ENCODE measurements at regions not wholly inside any gene's neighbourhood (a gene's known extent, or its start where the extent isn't known, plus 50 kb on each side); places are given as distances from the start of the nearest gene placed in this dataset.
"Not testable (repeated sequence)": the region's sequence is repeated elsewhere in the genome, so short reads cannot be mapped to it uniquely, and the experiment has no call there.

GRCh38 chr6:168943231-168943905 is 310.3 kb downstream of the THBS2 start:
- H3K4me3 ChIP-seq (ENCODE audit: low read length): no peak overlapping the region
- TF ChIP-seq ZNF274 (IDR thresholded peaks at IDR 0.05; ENCODE audit: low read depth, low read length): no peak

- no peak for TF ChIP-seq ZNF274 (IDR thresholded peaks at IDR 0.05; ENCODE audit: low read depth, low read length)
- H3K4me3 ChIP-seq (ENCODE audit: low read length): no peak overlapping the region
These were observed 311.0 kb downstream of the THBS2 start for GRCh38 chr6:168942646-168943045.

GRCh38 chr6:168941036-168941435 is 312.6 kb downstream of the THBS2 start:
- no peak overlapping the region for H3K4me3 ChIP-seq (ENCODE audit: low read length)
- no peak for TF ChIP-seq ZNF274 (IDR thresholded peaks at IDR 0.05; ENCODE audit: low read depth, low read length)

- H3K4me3 ChIP-seq (ENCODE audit: low read length): no peak overlapping the region
- no peak for TF ChIP-seq ZNF274 (IDR thresholded peaks at IDR 0.05; ENCODE audit: low read depth, low read length)
These were observed 313.9 kb downstream of the THBS2 start for GRCh38 chr6:168939796-168940195.

GRCh38 chr6:168939041-168939440 is 314.6 kb downstream of the THBS2 start:
- no peak overlapping the region for H3K4me3 ChIP-seq (ENCODE audit: low read length)
- TF ChIP-seq ZNF274 (IDR thresholded peaks at IDR 0.05; ENCODE audit: low read depth, low read length): no peak

- TF ChIP-seq ZNF274 (IDR thresholded peaks at IDR 0.05; ENCODE audit: low read depth, low read length): no peak
- H3K4me3 ChIP-seq (ENCODE audit: low read length): no peak overlapping the region
These were observed 315.1 kb downstream of the THBS2 start for GRCh38 chr6:168938546-168938945.

- H3K4me3 ChIP-seq (ENCODE audit: low read length): no peak overlapping the region
- no peak for TF ChIP-seq ZNF274 (IDR thresholded peaks at IDR 0.05; ENCODE audit: low read depth, low read length)
These were observed 316.6 kb downstream of the THBS2 start for GRCh38 chr6:168937054-168937453.

- H3K4me3 ChIP-seq (ENCODE audit: low read length): no peak overlapping the region
- TF ChIP-seq ZNF274 (IDR thresholded peaks at IDR 0.05; ENCODE audit: low read depth, low read length): no peak
These were observed 318.0 kb downstream of the THBS2 start for GRCh38 chr6:168935628-168936010.

GRCh38 chr6:168934660-168935627 is 318.7 kb downstream of the THBS2 start:
- TF ChIP-seq ZNF274 (IDR thresholded peaks at IDR 0.05; ENCODE audit: low read depth, low read length): no peak
- no peak overlapping the region for H3K4me3 ChIP-seq (ENCODE audit: low read length)

GRCh38 chr6:168932171-168932570 is 321.5 kb downstream of the THBS2 start:
- H3K4me3 ChIP-seq (ENCODE audit: low read length): not testable (repeated sequence)

- H3K4me3 ChIP-seq (ENCODE audit: low read length): not testable (repeated sequence)
These were observed 322.6 kb downstream of the THBS2 start for GRCh38 chr6:168931072-168931471.

- TF ChIP-seq ZNF274 (IDR thresholded peaks at IDR 0.05; ENCODE audit: low read depth, low read length): no peak
- no peak overlapping the region for H3K4me3 ChIP-seq (ENCODE audit: low read length)
These were observed 323.7 kb downstream of the THBS2 start for GRCh38 chr6:168929871-168930450.

- no peak for TF ChIP-seq ZNF274 (IDR thresholded peaks at IDR 0.05; ENCODE audit: low read depth, low read length)
- H3K4me3 ChIP-seq (ENCODE audit: low read length): no peak overlapping the region
These were observed 325.6 kb downstream of the THBS2 start for GRCh38 chr6:168928012-168928411.

GRCh38 chr6:168927026-168927425 is 326.6 kb downstream of the THBS2 start:
- H3K4me3 ChIP-seq (ENCODE audit: low read length): no peak overlapping the region
- TF ChIP-seq ZNF274 (IDR thresholded peaks at IDR 0.05; ENCODE audit: low read depth, low read length): no peak

GRCh38 chr6:168926306-168926705 is 327.3 kb downstream of the THBS2 start:
- no peak overlapping the region for H3K4me3 ChIP-seq (ENCODE audit: low read length)
- no peak for TF ChIP-seq ZNF274 (IDR thresholded peaks at IDR 0.05; ENCODE audit: low read depth, low read length)
